Erythroblast (primary cell): ENCODE measurements at regions not wholly inside any gene's neighbourhood (a gene's known extent, or its start where the extent isn't known, plus 50 kb on each side); places are given as distances from the start of the nearest gene placed in this dataset.

Experiments
- GATA1 ChIP-seq: IDR thresholded peaks from 2 replicates; pipeline ENCODE4 v1.6.1; 2011; ENCODE audit warnings: low read depth, mild to moderate bottlenecking, control low read depth, low read length, moderate library complexity
- POLR2A ChIP-seq: IDR thresholded peaks from 2 replicates; pipeline ENCODE4 v1.6.1; 2011; ENCODE audit warnings: mild to moderate bottlenecking, low read length

DNA sequence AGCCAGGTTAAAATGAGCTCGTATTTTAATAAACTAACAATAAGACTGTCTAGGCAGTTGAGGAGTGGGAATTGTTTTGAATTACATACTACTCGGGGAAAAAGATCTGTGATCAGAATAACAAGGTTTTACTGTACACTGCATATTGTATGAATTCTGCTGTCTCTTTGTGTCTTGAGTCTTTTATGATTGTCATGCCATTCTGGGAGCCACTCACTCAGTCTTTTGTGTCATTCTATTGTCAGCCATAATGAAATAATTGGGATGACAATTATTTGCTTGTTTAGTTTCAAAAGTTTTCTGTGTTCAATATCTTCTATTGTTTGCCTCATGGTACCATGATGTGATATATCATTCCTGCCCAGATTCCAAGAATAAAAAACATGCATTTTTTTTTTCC lies 339.6 kb upstream of the TBL1XR1 start:
- TF ChIP-seq POLR2A (no peak), GATA1 (no peak)
